ENCODE measurements at regions not wholly inside any gene's neighbourhood (a gene's known extent, or its start where the extent isn't known, plus 50 kb on each side); places are given as distances from the start of the nearest gene placed in this dataset.

GRCh38 chr10:42916974-42917373, 134.4 kb downstream of the BMS1 start:
- no peak for TF ChIP-seq CTCF (IDR thresholded peaks at IDR 0.05)
- no peak overlapping the region for H3K4me3 Mint-ChIP-seq (ENCODE audit: unreplicated experiment)
- no peaks in the 10 kb centered on the region for H3K27me3 Mint-ChIP-seq (ENCODE audit: unreplicated experiment)
- H3K9me3 Mint-ChIP-seq (ENCODE audit: unreplicated experiment), result peaks cover 24% of the 10 kb centered on the region
- no peaks in the 10 kb centered on the region for H3K4me1 Mint-ChIP-seq (ENCODE audit: unreplicated experiment)
- H3K27ac Mint-ChIP-seq (ENCODE audit: unreplicated experiment), result no peak overlapping the region
- no peaks in the 10 kb centered on the region for H3K36me3 Mint-ChIP-seq (ENCODE audit: unreplicated experiment)
- DNase-seq (ENCODE audit: extremely low spot score, unreplicated experiment), result no peak

GRCh38 chr10:42917821-42918220, 135.2 kb downstream of the BMS1 start:
- Mint-ChIP-seq H3K4me1 (ENCODE audit: unreplicated experiment) (no peaks in the 10 kb centered on the region), H3K4me3 (ENCODE audit: unreplicated experiment) (no peak overlapping the region), H3K27ac (ENCODE audit: unreplicated experiment) (no peak overlapping the region), H3K27me3 (ENCODE audit: unreplicated experiment) (peaks cover 3% of the 10 kb centered on the region), H3K36me3 (ENCODE audit: unreplicated experiment) (no peaks in the 10 kb centered on the region), H3K9me3 (ENCODE audit: unreplicated experiment) (peaks cover 28% of the 10 kb centered on the region)
- DNase-seq (ENCODE audit: extremely low spot score, unreplicated experiment), result no peak
- TF ChIP-seq CTCF (IDR thresholded peaks at IDR 0.05), result no peak

- H3K27me3 Mint-ChIP-seq (ENCODE audit: unreplicated experiment), result peaks cover 9% of the 10 kb centered on the region
- H3K27ac Mint-ChIP-seq (ENCODE audit: unreplicated experiment), result no peak overlapping the region
- DNase-seq (ENCODE audit: extremely low spot score, unreplicated experiment), result no peak
- peaks cover 18% of the 10 kb centered on the region for H3K9me3 Mint-ChIP-seq (ENCODE audit: unreplicated experiment)
- no peaks in the 10 kb centered on the region for H3K36me3 Mint-ChIP-seq (ENCODE audit: unreplicated experiment)
- H3K4me1 Mint-ChIP-seq (ENCODE audit: unreplicated experiment), result peaks cover 3% of the 10 kb centered on the region
- no peak overlapping the region for H3K4me3 Mint-ChIP-seq (ENCODE audit: unreplicated experiment)
- TF ChIP-seq CTCF (IDR thresholded peaks at IDR 0.05), result no peak
These were observed 139.4 kb downstream of the BMS1 start for GRCh38 chr10:42921951-42922350.

- H3K27ac Mint-ChIP-seq (ENCODE audit: unreplicated experiment), result no peak overlapping the region
- H3K4me3 Mint-ChIP-seq (ENCODE audit: unreplicated experiment), result no peak overlapping the region
- TF ChIP-seq CTCF (IDR thresholded peaks at IDR 0.05), result no peak
- peaks cover 5% of the 10 kb centered on the region for H3K4me1 Mint-ChIP-seq (ENCODE audit: unreplicated experiment)
- no peak for DNase-seq (ENCODE audit: extremely low spot score, unreplicated experiment)
- H3K27me3 Mint-ChIP-seq (ENCODE audit: unreplicated experiment), result peaks cover 9% of the 10 kb centered on the region
- H3K9me3 Mint-ChIP-seq (ENCODE audit: unreplicated experiment), result peaks cover 5% of the 10 kb centered on the region
- no peaks in the 10 kb centered on the region for H3K36me3 Mint-ChIP-seq (ENCODE audit: unreplicated experiment)
These were observed 141.9 kb downstream of the BMS1 start for GRCh38 chr10:42924484-42924883.

GRCh38 chr10:42926843-42927242, 144.2 kb downstream of the BMS1 start:
- peaks cover 9% of the 10 kb centered on the region for H3K27me3 Mint-ChIP-seq (ENCODE audit: unreplicated experiment)
- no peak for TF ChIP-seq CTCF (IDR thresholded peaks at IDR 0.05)
- H3K36me3 Mint-ChIP-seq (ENCODE audit: unreplicated experiment), result no peaks in the 10 kb centered on the region
- H3K9me3 Mint-ChIP-seq (ENCODE audit: unreplicated experiment), result peaks cover 5% of the 10 kb centered on the region
- no peak for DNase-seq (ENCODE audit: extremely low spot score, unreplicated experiment)
- H3K4me1 Mint-ChIP-seq (ENCODE audit: unreplicated experiment), result peaks cover 5% of the 10 kb centered on the region
- H3K4me3 Mint-ChIP-seq (ENCODE audit: unreplicated experiment), result no peak overlapping the region
- no peak overlapping the region for H3K27ac Mint-ChIP-seq (ENCODE audit: unreplicated experiment)
